Loucy (cell line): ENCODE measurements at regions not wholly inside any gene's neighbourhood (a gene's known extent, or its start where the extent isn't known, plus 50 kb on each side); places are given as distances from the start of the nearest gene placed in this dataset.

Source experiments
- CTCF ChIP-seq: fragments of 200-600 bp; sonication (generic); conservative IDR thresholded peaks from 2 replicates; pipeline ENCODE4 v1.5.1; 2014; ENCODE audit warnings: mild to moderate bottlenecking, antibody characterized with exemption, low read length
- EZH2phosphoT487 ChIP-seq: fragments of 200-600 bp; IDR thresholded peaks from 2 replicates; pipeline ENCODE4 v1.6.1; 2018; ENCODE audit warnings: antibody characterized with exemption, mild to moderate bottlenecking, moderate library complexity, borderline replicate concordance

GRCh38 chr13:21316376-21316775 lies 139.9 kb downstream of the MRPL57 start:
- TF ChIP-seq CTCF (no peak), EZH2phosphoT487 (no peak)
